Heart right ventricle (tissue), 16 donors: ENCODE measurements at regions not wholly inside any gene's neighbourhood (a gene's known extent, or its start where the extent isn't known, plus 50 kb on each side); places are given as distances from the start of the nearest gene placed in this dataset.

Experiments
- ATAC-seq, 8 donors: fragments of 200-7000 bp; cut with Tn5 transposase; one replicate each; pipeline ENCODE4 v1.9.1; 2020; ENCODE audit warnings: mild to moderate bottlenecking in 8 of 8, moderate library complexity in 8 of 8, moderate number of reproducible peaks in 1 of 8
- DNase-seq, 2 donors: peaks; one replicate each; pipeline ENCODE4 v3.0.0-alpha.2; 2020
- H3K27ac ChIP-seq, 10 donors: fragments of 200-600 bp; sonication (generic) in 2 of 10; one replicate each; pipeline versions ENCODE4 v1.5.0 to v1.8.0; 2020 to 2022; ENCODE audit warnings: mild to moderate bottlenecking in 3 of 10
- H3K27me3 ChIP-seq, 7 donors: fragments of 200-600 bp; one replicate each; pipeline ENCODE4 v1.8.0; 2021 to 2022; ENCODE audit warnings: mild to moderate bottlenecking in 2 of 7
- H3K36me3 ChIP-seq, 9 donors: fragments of 200-600 bp; sonication (generic) in 1 of 9; one replicate each; pipeline versions ENCODE4 v1.5.0 to v1.8.0; 2020 to 2022; ENCODE audit warnings: mild to moderate bottlenecking in 2 of 9
- H3K4me1 ChIP-seq, 9 donors: fragments of 200-600 bp; sonication (generic) in 1 of 9; one replicate each; pipeline versions ENCODE4 v1.5.0 to v1.8.0; 2020 to 2022; ENCODE audit warnings: mild to moderate bottlenecking in 4 of 9
- H3K4me3 ChIP-seq, 10 donors: fragments of 200-600 bp; sonication (generic) in 2 of 10; one replicate each; pipeline versions ENCODE4 v1.5.0 to v1.8.0; 2020 to 2022; ENCODE audit warnings: mild to moderate bottlenecking in 7 of 10, moderate library complexity in 2 of 10
- H3K9me3 ChIP-seq, 11 donors: fragments of 200-600 bp in 10 of 11; sonication (generic) in 2 of 11; one replicate each; pipeline versions ENCODE4 v1.5.0 to v1.8.0; 2013 to 2022; ENCODE audit warnings: mild to moderate bottlenecking in 2 of 11, control low read depth in 1 of 11, moderate library complexity in 1 of 11
- WGBS, 2 donors: extraction: QIAGEN DNeasy Blood & Tissue Kit; methylation state at CpG; one replicate each; pipeline ENCODE4 v1.1.7; 2013; ENCODE audit warnings: inconsistent platforms in 1 of 2; 5-methylcytosine and 5-hydroxymethylcytosine counted together
- intact Hi-C, 10 donors: fragments of 100-400 bp; cut with DNase I; formaldehyde crosslinking; loops; one replicate each; pipeline versions ENCODE4 v1.11.1 to v1.14.2; 2022
- TF ChIP-seq, protein P1 (sequence below), 9 donors: fragments of 200-600 bp; sonication (generic) in 2 of 9; IDR thresholded peaks; one replicate each; pipeline versions ENCODE4 v1.5.0 to v1.8.0; 2021 to 2022; ENCODE audit warnings: antibody characterized with exemption in 9 of 9, mild to moderate bottlenecking in 5 of 9, moderate library complexity in 1 of 9
- donor health status: Arrhythmogenic right ventricular cardiomyopathy.
- donor health status: ischemic (EF 13 %, LVEDD 7.1; RV severe dilation, severe dysfunction).
- donor health status: healthy with polysubstance abuse.
- donor health status: DM: no; HTN: yes; CAD: no.
- donor health status: DM: no; HTN: no; CAD: no.
- donor health status: ischemic (EF 25% LVEDD 6.9; RV normal size, moderate dysfunction).
- donor health status: ischemic (EF 25% LVEDD 5.7; RV mildly dilated, moderate dysfunction).
- donor health status: healthy.
- donor health status: DM: yes; HTN: yes; CAD: no.
- donor health status: Ischemic cardiomyopathy.
- donor health status: ischemic (EF 35%, LVEDD 5.7; RV mildly dilated, moderate dysfunction).
- donor health status: nonischemic (EF 11% LVEDD 7.7; RV severe dilation, severe dysfunction).
- donor health status: DM: yes; HTN: yes; CAD: no.
- donor health status: PGD.
- donor health status: ischemic (EF 29% LVEDD 5.4; RV normal size, mild dysfunction).
- donor health status: nonischemic (EF 23%, LVEDD 6.1; RV moderate dilation, normal function).

DNA sequence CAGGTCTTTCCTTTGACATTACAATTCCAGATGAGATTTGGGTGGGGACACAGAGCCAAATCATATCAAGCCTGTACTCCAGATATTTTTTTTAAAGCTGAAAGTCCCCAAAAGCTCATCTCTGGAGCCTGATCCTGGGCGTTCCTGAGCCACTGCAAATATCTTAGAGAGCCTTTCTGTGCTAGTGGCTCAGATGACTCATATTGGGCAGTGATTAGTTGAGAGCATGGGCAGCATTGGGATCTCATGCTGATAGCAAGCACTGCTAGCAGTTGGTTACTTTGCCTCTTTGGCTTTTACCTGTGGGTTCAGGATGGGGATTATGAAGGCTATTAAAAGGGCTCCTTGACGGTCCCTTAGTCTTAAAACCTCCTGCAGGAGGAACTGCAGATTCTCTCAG lies 51.4 kb upstream of the SCRG1 start:
- 96 to 99% methylated on average over 2 of the region's 2 CpGs for WGBS, 2 donors
- Histone ChIP-seq H3K27me3 (no peaks in the 10 kb centered on the region), H3K4me1 (peaks cover 5 to 35% (median 19%) of the 10 kb centered on the region in 9 donors), H3K9me3 (no peaks in the 10 kb centered on the region), H3K36me3 (peaks cover 0 to 7% (median 0%) of the 10 kb centered on the region in 9 donors), H3K27ac (peak overlapping the region in 5 of 10 donors; percentile 54 to 85 (median 73)), H3K4me3 (no peak overlapping the region)
- TF ChIP-seq, protein P1, sequence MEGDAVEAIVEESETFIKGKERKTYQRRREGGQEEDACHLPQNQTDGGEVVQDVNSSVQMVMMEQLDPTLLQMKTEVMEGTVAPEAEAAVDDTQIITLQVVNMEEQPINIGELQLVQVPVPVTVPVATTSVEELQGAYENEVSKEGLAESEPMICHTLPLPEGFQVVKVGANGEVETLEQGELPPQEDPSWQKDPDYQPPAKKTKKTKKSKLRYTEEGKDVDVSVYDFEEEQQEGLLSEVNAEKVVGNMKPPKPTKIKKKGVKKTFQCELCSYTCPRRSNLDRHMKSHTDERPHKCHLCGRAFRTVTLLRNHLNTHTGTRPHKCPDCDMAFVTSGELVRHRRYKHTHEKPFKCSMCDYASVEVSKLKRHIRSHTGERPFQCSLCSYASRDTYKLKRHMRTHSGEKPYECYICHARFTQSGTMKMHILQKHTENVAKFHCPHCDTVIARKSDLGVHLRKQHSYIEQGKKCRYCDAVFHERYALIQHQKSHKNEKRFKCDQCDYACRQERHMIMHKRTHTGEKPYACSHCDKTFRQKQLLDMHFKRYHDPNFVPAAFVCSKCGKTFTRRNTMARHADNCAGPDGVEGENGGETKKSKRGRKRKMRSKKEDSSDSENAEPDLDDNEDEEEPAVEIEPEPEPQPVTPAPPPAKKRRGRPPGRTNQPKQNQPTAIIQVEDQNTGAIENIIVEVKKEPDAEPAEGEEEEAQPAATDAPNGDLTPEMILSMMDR (IDR thresholded peaks at IDR 0.05), result no peak
- intact Hi-C loops, result no loop called here
- DNase-seq (no peak), ATAC-seq (no peak)

DNA sequence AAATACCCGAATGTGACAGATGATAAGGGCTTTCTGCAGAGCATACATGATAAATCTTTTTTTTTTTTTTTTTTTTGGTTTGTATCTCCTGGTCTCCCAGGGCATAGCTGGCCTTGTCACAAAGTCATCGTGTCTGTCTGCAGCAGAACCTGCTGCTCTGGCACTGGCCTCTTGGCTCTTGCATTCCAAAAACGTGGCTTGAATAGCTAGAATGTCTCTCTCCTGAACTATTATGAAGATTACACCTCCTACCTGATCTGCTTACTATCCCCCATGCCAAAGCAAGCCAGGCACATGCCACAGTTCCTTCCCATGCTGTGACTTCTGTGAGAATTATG lies 50.4 kb upstream of the SCRG1 start:
- Histone ChIP-seq H3K36me3 (peaks cover 0 to 7% (median 0%) of the 10 kb centered on the region in 9 donors), H3K27ac (peak overlapping the region in 7 of 10 donors; percentile 11 to 85 (median 66)), H3K4me1 (peaks cover 5 to 35% (median 19%) of the 10 kb centered on the region in 9 donors), H3K27me3 (no peaks in the 10 kb centered on the region), H3K4me3 (peak overlapping the region in 1 of 10 donors; percentile 6), H3K9me3 (peaks cover 0 to 2% (median 0%) of the 10 kb centered on the region in 11 donors)
- intact Hi-C loops, result loop anchor here in 1 of 10 donors (5.0 kb wide), 1 partner anchor 38 kb away; no protein-coding TSS in a partner anchor
- ATAC-seq (peak in 5 of 8 donors; percentile 20 to 83 (median 58)), DNase-seq (peak in 1 of 2 donors; percentile 16)
- WGBS, 2 donors, result 22 to 33% methylated on average over 3 of the region's 3 CpGs
- TF ChIP-seq, protein P1 (IDR thresholded peaks at IDR 0.05), result no peak

DNA sequence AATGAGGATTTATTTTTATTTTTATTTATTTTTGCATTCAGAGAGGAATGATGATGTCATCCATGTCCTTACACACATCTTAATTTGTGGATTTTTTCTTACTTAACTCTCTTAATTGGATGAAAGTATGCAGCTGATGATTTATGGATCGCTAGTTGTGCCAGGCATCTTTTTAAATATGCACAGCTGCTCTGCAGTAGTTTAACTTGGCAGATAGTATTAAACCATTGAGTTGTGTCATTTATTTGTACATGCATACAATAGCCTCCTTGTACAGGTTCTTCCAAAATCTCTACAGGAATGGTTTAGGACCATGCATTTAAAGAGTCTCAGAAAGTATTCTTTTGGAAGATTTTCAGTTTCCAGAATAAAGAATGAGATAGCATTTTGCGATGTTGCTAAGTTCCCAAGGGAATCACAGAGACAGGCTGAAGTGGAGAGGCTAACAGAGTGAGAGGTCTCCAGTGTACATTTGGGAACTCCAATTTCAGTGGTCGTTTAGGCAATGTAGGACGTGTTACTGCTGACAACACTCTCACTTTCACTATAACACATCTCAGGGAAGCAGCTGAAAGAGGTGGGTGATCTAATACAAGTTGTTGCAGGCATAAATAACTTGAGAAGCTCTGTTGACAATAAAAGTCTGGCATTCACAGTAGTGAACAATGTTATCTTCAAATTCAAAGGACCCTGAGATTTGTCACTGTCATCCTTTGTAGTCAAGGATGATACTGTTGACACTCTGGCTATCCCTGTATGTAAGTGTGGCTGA lies 49.9 kb upstream of the SCRG1 start:
- H3K27ac ChIP-seq, result peak overlapping the region in 8 of 10 donors; percentile 11 to 85 (median 66)
- peaks cover 0 to 7% (median 0%) of the 10 kb centered on the region in 9 donors for H3K36me3 ChIP-seq
- TF ChIP-seq, protein P1 (IDR thresholded peaks at IDR 0.05), result no peak
- H3K9me3 ChIP-seq, result peaks cover 0 to 3% (median 0%) of the 10 kb centered on the region in 11 donors
- peaks cover 5 to 35% (median 19%) of the 10 kb centered on the region in 9 donors for H3K4me1 ChIP-seq
- peak overlapping the region in 5 of 10 donors; percentile 6 to 18 (median 10) for H3K4me3 ChIP-seq
- ATAC-seq, result peak; percentile 9 to 88 (median 82)
- 16 to 36% methylated on average over 4 of the region's 4 CpGs for WGBS, 2 donors
- no peak for DNase-seq
- intact Hi-C loops, result loop anchor here in 1 of 10 donors (5.0 kb wide), 1 partner anchor 39 kb away; no protein-coding TSS in a partner anchor
- no peaks in the 10 kb centered on the region for H3K27me3 ChIP-seq
